HepG2 (cell line): ENCODE measurements at regions not wholly inside any gene's neighbourhood (a gene's known extent, or its start where the extent isn't known, plus 50 kb on each side); places are given as distances from the start of the nearest gene placed in this dataset.

Experiments
- ATAC-seq: fragments of 200-7000 bp; cut with Tn5 transposase; 3 replicates; pipeline ENCODE4 v1.9.1; 2020; ENCODE audit warnings: mild to moderate bottlenecking, moderate library complexity
- BruUV-seq: library from RNA; stranded (reverse); fragments of 400-500 nt; replicated peaks from 2 replicates; lab custom pipeline; 2021; lab: Mats Ljungman, UMichigan
- CTCF ChIA-PET: fragments of 300-600 bp; formaldehyde crosslinking; extraction: SDS; loops from one replicate; lab custom pipeline; 2021; ENCODE audit warnings: low total read pairs, inconsistent platforms, low intra/inter-chr PET ratio; lab: Yijun Ruan, JAX
- POLR2A ChIA-PET: fragments of 350-600 bp; sonication (Branson Sonifier 250); formaldehyde crosslinking; loops from one replicate; lab custom pipeline; 2020; ENCODE audit warnings: antibody characterized with exemption, inconsistent platforms; lab: Yijun Ruan, JAX
- DNase-seq: peaks from one replicate; pipeline ENCODE4 v3.0.0-alpha.2; 2015; ENCODE audit warnings: low spot score
- FAIRE-seq: peaks from 3 replicates; lab custom pipeline; 2011; peaks lifted over from hg19 to GRCh38; lab: Jason Lieb, UNC
- H2AFZ ChIP-seq: one replicate; pipeline ENCODE4 v1.6.1; 2011; ENCODE audit warnings: low read length, inconsistent platforms
- H3K27ac ChIP-seq: fragments of 300-600 bp; 3 replicates; pipeline ENCODE4 v1.8.0; 2011; ENCODE audit warnings: mixed run types, mild to moderate bottlenecking, mixed read lengths, low read length, inconsistent platforms; ENCODE audit not compliant: insufficient read depth; ENCODE audit errors: extremely low read length
- H3K27me3 ChIP-seq, 2 experiments: fragments of 200-600 bp in 1 of 2; 2 replicates in 1 of 2; 3 replicates in 1 of 2; pipeline versions ENCODE4 v1.6.0 to v1.8.0; 2011; ENCODE audit warnings: low read length in 2 of 2, mild to moderate bottlenecking in 2 of 2, moderate library complexity in 2 of 2, inconsistent platforms in 1 of 2; ENCODE audit not compliant: insufficient read depth in 2 of 2, control insufficient read depth in 1 of 2
- H3K36me3 ChIP-seq, 2 experiments: fragments of 200-600 bp in 1 of 2; replicated peaks in 1 of 2; 2 replicates in 1 of 2; 3 replicates in 1 of 2; pipeline versions ENCODE4 v1.5.1 to v1.8.0; 2011; ENCODE audit warnings: low read length in 2 of 2, inconsistent platforms in 1 of 2; ENCODE audit not compliant: insufficient read depth in 2 of 2, control insufficient read depth in 1 of 2
- H3K4me1 ChIP-seq: 2 replicates; pipeline ENCODE4 v1.5.1; 2012; ENCODE audit warnings: low read length, inconsistent platforms; ENCODE audit not compliant: insufficient read depth
- H3K4me2 ChIP-seq: 2 replicates; pipeline ENCODE4 v1.6.0; 2011; ENCODE audit warnings: low read depth, low read length, inconsistent platforms
- H3K4me3 ChIP-seq, 3 experiments: fragments of 200-600 bp in 1 of 3; sonication (generic), shearing (Covaris generic) in 1 of 3; replicated peaks in 1 of 3; 2 replicates each; pipeline ENCODE4 v1.5.1; 2011 to 2016; ENCODE audit warnings: low read length in 3 of 3, inconsistent platforms in 2 of 3, low read depth in 2 of 3, mild to moderate bottlenecking in 2 of 3, control low read depth in 1 of 3, mixed read lengths in 1 of 3; ENCODE audit not compliant: insufficient read depth in 1 of 3
- H3K79me2 ChIP-seq: one replicate; pipeline ENCODE4 v1.6.1; 2011; ENCODE audit warnings: low read length, inconsistent platforms; ENCODE audit not compliant: insufficient read depth
- H3K9ac ChIP-seq: 2 replicates; pipeline ENCODE4 v1.6.0; 2011; ENCODE audit warnings: mild to moderate bottlenecking, low read depth, low read length, inconsistent platforms; ENCODE audit not compliant: insufficient read depth
- H3K9me3 ChIP-seq: 2 replicates; pipeline ENCODE4 v1.5.1; 2012; ENCODE audit warnings: mild to moderate bottlenecking, low read length
- H4K20me1 ChIP-seq: 2 replicates; pipeline ENCODE4 v1.6.0; 2011; ENCODE audit warnings: inconsistent platforms, mild to moderate bottlenecking, low read length, moderate library complexity; ENCODE audit not compliant: insufficient read depth
- CCDC6 ChIP-seq: sonication (generic); formaldehyde crosslinking; IDR thresholded peaks from 2 replicates; pipeline ENCODE4 v1.8.1; 2022; ENCODE audit warnings: mild to moderate bottlenecking, missing genetic modification reagents, moderate library complexity
- KDM3A ChIP-seq: IDR thresholded peaks from 2 replicates; pipeline ENCODE4 v1.6.1; 2018; ENCODE audit warnings: low read depth, missing compliant biosample characterization
- PHF5A ChIP-seq: IDR thresholded peaks from one replicate; pipeline ENCODE4 v1.6.1; 2018; ENCODE audit warnings: low read depth, missing genetic modification reagents; ENCODE audit not compliant: unreplicated experiment
- PITX1 ChIP-seq: sonication (generic); formaldehyde crosslinking; IDR thresholded peaks from 2 replicates; pipeline ENCODE4 v1.5.1; 2020; ENCODE audit warnings: mild to moderate bottlenecking, missing genetic modification reagents
- RFX3 ChIP-seq: IDR thresholded peaks from 2 replicates; pipeline ENCODE4 v1.6.1; 2016; ENCODE audit warnings: missing biosample characterization, missing genetic modification reagents
- SNAPC2 ChIP-seq: sonication (generic); formaldehyde crosslinking; IDR thresholded peaks from 2 replicates; pipeline ENCODE4 v1.8.1; 2022; ENCODE audit warnings: mild to moderate bottlenecking, missing genetic modification reagents
- ZNF703 ChIP-seq: sonication (generic); formaldehyde crosslinking; IDR thresholded peaks from 2 replicates; pipeline ENCODE4 v1.5.1; 2020; ENCODE audit warnings: missing genetic modification reagents, mild to moderate bottlenecking, moderate library complexity, borderline replicate concordance
- ZNF83 ChIP-seq: sonication (generic); formaldehyde crosslinking; IDR thresholded peaks from 2 replicates; pipeline ENCODE4 v1.4.0; 2020; ENCODE audit warnings: missing genetic modification reagents, mild to moderate bottlenecking, borderline replicate concordance
- ZSCAN31 ChIP-seq: sonication (generic); formaldehyde crosslinking; IDR thresholded peaks from 2 replicates; pipeline ENCODE4 v1.5.0; 2020; ENCODE audit warnings: low read depth, mild to moderate bottlenecking, missing genetic modification reagents
- WGBS: methylation state at CpG from one replicate; pipeline ENCODE4 v1.1.6; 2017; ENCODE audit warnings: low lambda C conversion rate; 5-methylcytosine and 5-hydroxymethylcytosine counted together
- in situ Hi-C: cut with HindIII; loops from 2 replicates; pipeline ENCODE4 v1.10.0; 2017; ENCODE audit warnings: low pct_unique_long_range_greater_than_20kb; ENCODE audit not compliant: extremely low pct_ligation_motif_present
- intact Hi-C: fragments of 100-400 bp; cut with micrococcal nuclease; formaldehyde crosslinking; loops from one replicate; pipeline ENCODE4 v1.10.0; 2022; ENCODE audit not compliant: unreplicated experiment
- TF ChIP-seq, protein P1 (sequence below): sonication (generic); formaldehyde crosslinking; IDR thresholded peaks from 2 replicates; pipeline ENCODE4 v1.8.0; 2022; ENCODE audit warnings: low read depth, missing genetic modification reagents
- TF ChIP-seq, protein P2 (sequence below): sonication (generic); formaldehyde crosslinking; IDR thresholded peaks from 2 replicates; pipeline ENCODE4 v1.5.0; 2020; ENCODE audit warnings: mild to moderate bottlenecking, missing genetic modification reagents
- TF ChIP-seq, protein P3 (sequence below): sonication (generic); formaldehyde crosslinking; IDR thresholded peaks from 2 replicates; pipeline ENCODE4 v1.4.0; 2020; ENCODE audit warnings: missing genetic modification reagents, borderline replicate concordance

DNA sequence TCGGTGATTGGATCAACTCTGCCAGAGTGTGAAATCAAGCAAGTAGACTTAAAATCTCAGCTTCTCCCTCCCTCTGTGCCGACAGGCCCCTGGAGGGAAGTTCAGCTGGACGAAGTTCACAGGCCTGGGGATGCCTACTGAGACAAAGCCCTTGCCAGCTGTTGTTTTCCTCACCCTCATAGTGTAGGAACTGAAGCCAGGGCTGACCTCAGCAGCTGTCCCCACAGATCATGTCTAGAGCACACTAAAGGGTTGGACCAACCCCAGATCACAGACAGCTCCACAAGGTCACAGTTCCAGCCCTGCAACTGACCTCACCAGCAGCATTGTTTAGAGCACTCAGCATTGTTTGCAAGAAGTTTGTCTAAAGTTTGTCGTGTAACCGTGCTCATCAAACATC is 261.9 kb upstream of the ECI2 start:
- no peak overlapping the region for H3K9ac ChIP-seq
- H3K4me2 ChIP-seq: no peak overlapping the region
- H4K20me1 ChIP-seq: no peaks in the 10 kb centered on the region
- H2AFZ ChIP-seq: no peak overlapping the region
- no peaks in the 10 kb centered on the region for H3K79me2 ChIP-seq
- POLR2A ChIA-PET: no interaction called here
- in situ Hi-C loops: no loop called here
- H3K36me3 ChIP-seq: no peaks in the 10 kb centered on the region
- TF ChIP-seq PHF5A (CRISPR knock-in tag) (no peak), RFX3 (no peak), ZNF703 (CRISPR knock-in tag) (no peak), ZNF83 (CRISPR knock-in tag) (no peak), ZSCAN31 (no peak), SNAPC2 (CRISPR knock-in tag) (no peak), CCDC6 (no peak), KDM3A (no peak), PITX1 (no peak)
- TF ChIP-seq, protein P1, sequence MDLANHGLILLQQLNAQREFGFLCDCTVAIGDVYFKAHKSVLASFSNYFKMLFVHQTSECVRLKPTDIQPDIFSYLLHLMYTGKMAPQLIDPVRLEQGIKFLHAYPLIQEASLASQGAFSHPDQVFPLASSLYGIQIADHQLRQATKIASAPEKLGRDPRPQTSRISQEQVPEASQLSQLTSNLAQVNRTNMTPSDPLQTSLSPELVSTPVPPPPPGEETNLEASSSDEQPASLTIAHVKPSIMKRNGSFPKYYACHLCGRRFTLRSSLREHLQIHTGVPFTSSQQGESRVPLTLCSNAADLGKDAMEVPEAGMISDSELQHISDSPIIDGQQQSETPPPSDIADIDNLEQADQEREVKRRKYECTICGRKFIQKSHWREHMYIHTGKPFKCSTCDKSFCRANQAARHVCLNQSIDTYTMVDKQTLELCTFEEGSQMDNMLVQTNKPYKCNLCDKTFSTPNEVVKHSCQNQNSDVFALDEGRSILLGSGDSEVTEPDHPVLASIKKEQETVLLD: no peak
- TF ChIP-seq, protein P2, sequence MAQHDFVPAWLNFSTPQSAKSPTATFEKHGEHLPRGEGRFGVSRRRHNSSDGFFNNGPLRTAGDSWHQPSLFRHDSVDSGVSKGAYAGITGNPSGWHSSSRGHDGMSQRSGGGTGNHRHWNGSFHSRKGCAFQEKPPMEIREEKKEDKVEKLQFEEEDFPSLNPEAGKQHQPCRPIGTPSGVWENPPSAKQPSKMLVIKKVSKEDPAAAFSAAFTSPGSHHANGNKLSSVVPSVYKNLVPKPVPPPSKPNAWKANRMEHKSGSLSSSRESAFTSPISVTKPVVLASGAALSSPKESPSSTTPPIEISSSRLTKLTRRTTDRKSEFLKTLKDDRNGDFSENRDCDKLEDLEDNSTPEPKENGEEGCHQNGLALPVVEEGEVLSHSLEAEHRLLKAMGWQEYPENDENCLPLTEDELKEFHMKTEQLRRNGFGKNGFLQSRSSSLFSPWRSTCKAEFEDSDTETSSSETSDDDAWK (CRISPR knock-in tag): no peak
- TF ChIP-seq, protein P3, sequence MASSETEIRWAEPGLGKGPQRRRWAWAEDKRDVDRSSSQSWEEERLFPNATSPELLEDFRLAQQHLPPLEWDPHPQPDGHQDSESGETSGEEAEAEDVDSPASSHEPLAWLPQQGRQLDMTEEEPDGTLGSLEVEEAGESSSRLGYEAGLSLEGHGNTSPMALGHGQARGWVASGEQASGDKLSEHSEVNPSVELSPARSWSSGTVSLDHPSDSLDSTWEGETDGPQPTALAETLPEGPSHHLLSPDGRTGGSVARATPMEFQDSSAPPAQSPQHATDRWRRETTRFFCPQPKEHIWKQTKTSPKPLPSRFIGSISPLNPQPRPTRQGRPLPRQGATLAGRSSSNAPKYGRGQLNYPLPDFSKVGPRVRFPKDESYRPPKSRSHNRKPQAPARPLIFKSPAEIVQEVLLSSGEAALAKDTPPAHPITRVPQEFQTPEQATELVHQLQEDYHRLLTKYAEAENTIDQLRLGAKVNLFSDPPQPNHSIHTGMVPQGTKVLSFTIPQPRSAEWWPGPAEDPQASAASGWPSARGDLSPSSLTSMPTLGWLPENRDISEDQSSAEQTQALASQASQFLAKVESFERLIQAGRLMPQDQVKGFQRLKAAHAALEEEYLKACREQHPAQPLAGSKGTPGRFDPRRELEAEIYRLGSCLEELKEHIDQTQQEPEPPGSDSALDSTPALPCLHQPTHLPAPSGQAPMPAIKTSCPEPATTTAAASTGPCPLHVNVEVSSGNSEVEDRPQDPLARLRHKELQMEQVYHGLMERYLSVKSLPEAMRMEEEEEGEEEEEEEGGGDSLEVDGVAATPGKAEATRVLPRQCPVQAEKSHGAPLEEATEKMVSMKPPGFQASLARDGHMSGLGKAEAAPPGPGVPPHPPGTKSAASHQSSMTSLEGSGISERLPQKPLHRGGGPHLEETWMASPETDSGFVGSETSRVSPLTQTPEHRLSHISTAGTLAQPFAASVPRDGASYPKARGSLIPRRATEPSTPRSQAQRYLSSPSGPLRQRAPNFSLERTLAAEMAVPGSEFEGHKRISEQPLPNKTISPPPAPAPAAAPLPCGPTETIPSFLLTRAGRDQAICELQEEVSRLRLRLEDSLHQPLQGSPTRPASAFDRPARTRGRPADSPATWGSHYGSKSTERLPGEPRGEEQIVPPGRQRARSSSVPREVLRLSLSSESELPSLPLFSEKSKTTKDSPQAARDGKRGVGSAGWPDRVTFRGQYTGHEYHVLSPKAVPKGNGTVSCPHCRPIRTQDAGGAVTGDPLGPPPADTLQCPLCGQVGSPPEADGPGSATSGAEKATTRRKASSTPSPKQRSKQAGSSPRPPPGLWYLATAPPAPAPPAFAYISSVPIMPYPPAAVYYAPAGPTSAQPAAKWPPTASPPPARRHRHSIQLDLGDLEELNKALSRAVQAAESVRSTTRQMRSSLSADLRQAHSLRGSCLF: no peak
- ATAC-seq (no peak; the same call in 2 of the 3 replicates), DNase-seq (no peak), FAIRE-seq (no peak)
- H3K4me3 ChIP-seq: no peak overlapping the region
- intact Hi-C loops: no loop called here
- H3K27ac ChIP-seq: no peak overlapping the region
- H3K4me1 ChIP-seq: no peaks in the 10 kb centered on the region
- no peaks in the 10 kb centered on the region for H3K9me3 ChIP-seq
- peaks cover 0 to 20% of the 10 kb centered on the region in 2 experiments; a peak in 3 of 5 replicates for H3K27me3 ChIP-seq
- CTCF ChIA-PET: no interaction called here
- BruUV-seq: no TSS peak
- 34% methylated on average over 4 of the region's 5 CpGs for WGBS
